ENCODE measurements at regions not wholly inside any gene's neighbourhood (a gene's known extent, or its start where the extent isn't known, plus 50 kb on each side); places are given as distances from the start of the nearest gene placed in this dataset.

- DNase-seq (ENCODE audit: low spot score) (no peak), ATAC-seq (no peak)
These were observed 76.7 kb upstream of the RAPGEF4 start for GRCh38 chr2:172658945-172659344.

DNA sequence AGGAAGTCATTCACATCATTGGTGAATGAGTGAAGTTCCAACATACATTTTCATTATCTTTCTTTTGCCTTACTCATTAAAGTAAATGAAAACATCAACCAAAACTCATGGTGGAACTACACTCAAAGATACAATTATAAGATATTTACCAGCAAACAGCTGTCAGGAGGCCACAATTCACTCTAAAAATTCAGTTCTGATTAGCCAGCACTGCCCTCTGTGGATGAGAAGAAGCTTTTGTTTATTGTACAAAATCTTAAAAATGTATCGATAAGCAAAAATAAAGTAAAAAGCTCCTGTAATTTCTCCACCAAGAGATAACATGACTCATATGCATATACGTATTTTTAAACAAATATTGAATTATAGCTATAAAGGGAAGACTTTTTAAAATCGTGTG is 73.5 kb upstream of the RAPGEF4 start:
- ATAC-seq, result no peak

GRCh38 chr2:172664766-172665165 is 70.9 kb upstream of the RAPGEF4 start:
- DNase-seq (ENCODE audit: low spot score) (no peak), ATAC-seq (no peak)

More for the DNA sequence above, 73.5 kb upstream of the RAPGEF4 start:
- DNase-seq (ENCODE audit: low spot score), result no peak

DNA sequence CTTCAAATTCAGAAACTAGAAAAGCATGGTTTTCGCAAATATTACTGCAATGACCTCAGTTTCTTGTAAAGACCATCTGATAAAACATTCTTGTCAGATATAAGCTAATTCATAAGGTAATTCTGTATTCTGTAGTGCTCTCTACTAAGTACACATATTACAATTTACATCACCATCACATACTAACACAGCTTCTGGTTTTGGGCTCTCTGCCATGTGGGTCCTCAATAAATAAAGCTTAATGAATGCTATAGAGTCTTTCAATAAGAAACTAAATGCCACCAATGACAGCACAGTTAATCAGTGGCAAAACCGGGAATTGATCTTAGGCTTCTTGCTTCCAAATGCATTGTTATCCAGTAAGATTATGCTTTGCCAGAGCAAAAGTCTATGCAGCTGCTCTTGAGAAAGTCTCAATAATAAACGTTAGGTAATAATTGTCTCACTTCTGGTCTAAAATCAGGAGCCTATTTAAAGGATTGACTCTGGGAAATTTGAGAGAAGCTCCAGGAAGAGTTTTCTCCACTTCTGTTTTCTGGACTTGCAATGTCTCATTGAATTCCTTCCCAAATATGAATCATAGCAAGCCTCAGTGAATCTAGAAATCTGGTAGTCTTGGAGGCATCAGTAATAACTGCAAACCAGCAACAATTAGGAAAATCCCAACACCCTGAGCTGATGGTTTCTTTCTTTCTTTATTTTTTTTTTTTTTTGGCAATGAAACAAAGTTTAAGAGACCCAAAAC is 67.9 kb upstream of the RAPGEF4 start:
- ATAC-seq (no peak), DNase-seq (ENCODE audit: low spot score) (no peak)

DNA sequence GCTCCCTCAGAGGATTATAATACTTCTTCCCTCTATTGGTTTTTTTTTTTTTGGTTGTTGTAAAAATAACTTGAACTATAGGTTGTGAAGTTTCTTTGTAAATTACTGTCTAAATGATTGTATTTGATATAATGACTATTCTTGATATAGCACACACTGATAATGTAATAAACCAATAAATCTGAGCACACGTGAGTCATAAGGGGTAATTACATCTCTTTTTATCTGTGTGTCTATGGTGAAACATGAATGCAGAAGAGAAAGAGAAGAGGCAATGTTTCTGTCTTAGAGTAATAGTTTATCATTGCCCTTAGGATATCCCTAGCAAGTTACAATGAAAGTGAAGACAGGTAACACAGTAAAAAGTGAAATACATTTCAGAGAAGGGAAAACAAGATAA is 64.1 kb upstream of the RAPGEF4 start:
- DNase-seq (ENCODE audit: low spot score) (no peak), ATAC-seq (no peak)

DNA sequence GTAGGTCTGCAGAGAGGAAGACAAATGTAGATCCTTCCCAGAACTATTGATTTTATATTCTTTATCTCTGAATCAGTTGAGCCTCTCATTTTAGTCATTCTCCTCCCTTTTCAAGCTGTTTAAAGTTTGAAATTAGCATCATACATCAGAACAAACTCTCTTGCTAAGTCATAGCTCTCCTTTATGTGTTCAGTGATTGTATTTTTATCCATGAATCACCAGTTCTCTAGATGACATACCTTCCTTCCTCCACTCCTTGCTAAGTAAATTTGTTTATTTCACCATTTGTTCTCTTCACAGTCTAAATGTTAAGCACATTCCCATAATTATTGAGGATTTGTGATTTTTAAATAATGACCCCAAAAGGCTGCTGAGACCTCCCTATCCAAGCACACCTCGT is 63.5 kb upstream of the RAPGEF4 start:
- DNase-seq (ENCODE audit: low spot score) (no peak), ATAC-seq (no peak)

DNA sequence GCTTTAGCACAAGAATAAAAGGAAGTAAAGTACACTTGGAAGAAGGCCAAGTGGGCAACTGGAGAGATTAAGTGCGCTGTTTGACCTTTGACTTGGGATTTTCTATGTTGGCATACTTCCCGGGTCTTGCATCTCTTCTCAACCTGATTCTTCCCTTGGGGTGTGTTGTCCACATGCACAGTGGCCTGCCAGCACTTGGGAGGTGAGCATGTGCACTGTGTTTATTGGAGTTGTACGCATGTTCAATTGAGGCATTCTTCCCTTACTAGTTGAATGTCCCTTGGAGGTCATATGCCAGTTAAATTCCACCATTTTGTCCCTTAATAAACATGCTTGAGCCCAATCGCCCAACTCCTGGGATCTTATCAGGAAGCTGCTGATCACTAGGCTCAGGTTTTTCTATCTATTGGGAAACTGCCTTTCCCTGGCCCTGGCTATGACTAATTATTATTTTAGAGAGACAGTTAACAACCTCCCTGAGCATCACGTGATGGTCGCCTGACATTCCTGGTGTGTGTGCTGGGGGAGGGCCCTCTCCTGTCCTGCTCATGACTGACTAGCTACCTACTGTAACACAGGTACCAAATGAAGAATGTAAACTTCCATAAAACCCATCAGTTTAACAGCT is 62.5 kb upstream of the RAPGEF4 start:
- peak; percentile 45 for ATAC-seq
- DNase-seq (ENCODE audit: low spot score), result peak; percentile 69

DNA sequence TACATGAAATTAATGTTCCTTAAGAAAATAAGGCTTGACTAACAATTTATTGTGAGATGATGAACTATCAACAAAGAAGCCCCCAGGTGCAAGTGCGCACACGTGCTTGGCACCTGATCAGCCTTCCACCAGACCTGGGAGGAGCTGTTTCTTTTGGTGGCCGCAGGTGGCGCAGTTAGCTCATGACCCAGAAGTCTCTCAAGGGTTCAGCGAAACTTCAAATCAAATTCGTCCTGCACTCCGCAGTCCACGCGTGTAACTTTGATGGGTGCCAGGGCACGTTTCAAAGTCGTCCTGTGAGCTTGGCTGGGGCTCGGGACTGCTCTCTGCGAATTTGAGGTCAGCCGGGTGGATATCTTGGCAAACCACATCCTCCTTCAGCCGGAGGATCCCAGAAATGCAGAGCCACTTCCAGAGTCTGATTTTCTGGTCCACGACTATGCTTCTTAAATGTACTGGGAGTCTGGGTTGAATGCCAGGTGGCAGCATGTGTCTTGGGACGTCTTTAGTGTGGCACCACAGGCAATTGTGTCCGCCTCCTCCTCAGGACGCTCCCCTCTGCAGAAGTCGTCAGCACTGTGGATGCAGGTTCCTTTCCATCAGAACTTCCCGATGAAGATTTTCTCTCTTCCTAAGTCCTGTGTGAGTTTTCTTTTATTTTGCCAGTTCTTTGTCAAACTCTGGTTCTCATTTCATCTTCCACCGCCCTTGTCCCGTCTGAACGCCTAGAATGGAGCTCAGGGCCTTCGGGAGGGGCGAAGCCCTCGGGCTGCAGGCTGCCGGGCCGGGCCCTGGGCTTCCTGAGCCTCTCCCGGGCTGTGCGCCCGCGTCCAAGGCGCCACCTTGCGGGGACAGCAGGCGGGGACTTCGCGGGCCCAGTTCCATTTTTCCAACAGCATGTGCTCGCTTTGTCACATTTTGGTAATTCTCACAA is 61.3 kb upstream of the RAPGEF4 start:
- ATAC-seq (peak; percentile 97), DNase-seq (ENCODE audit: low spot score) (peak; percentile 69)

DNA sequence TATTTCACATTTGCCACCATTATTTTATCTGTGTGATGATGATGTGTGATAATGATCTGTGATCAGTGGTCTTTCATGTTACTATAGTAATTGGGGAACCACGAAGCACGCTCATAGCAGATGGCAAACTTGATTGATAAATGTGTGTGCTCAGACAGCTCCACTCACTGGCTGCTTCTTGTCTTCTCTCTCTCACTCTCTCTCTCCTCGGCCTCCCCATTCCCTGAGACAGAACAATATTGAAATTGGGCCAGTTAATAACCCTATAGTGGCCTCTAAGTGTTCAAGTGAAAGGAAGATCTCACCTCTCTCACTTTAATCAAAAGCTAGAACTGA is 60.7 kb upstream of the RAPGEF4 start:
- ATAC-seq, result peak; percentile 81
- DNase-seq (ENCODE audit: low spot score), result no peak

DNA sequence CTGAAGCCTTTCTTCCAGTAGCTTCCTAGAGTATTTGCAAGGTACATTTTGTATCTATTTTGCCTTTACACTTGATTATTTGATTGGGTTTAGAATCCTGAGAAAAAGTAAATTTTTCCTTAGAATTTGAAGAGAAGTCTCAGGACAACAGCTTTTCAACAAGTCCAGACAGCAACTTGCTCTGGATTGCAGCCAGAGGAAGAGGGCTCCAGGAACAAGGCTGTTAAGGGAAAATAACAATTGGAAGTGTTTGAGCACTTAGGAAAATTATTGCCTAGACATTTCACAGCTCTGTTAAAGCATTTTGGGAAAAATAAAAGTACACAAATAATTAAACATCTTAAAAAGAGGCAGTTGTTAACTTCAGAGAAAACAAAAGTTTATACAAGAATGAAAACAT is 58.3 kb upstream of the RAPGEF4 start:
- no peak for DNase-seq (ENCODE audit: low spot score)
- no peak for ATAC-seq

- ATAC-seq (no peak), DNase-seq (ENCODE audit: low spot score) (no peak)
These were observed 55.1 kb upstream of the RAPGEF4 start for GRCh38 chr2:172680436-172681068.

DNA sequence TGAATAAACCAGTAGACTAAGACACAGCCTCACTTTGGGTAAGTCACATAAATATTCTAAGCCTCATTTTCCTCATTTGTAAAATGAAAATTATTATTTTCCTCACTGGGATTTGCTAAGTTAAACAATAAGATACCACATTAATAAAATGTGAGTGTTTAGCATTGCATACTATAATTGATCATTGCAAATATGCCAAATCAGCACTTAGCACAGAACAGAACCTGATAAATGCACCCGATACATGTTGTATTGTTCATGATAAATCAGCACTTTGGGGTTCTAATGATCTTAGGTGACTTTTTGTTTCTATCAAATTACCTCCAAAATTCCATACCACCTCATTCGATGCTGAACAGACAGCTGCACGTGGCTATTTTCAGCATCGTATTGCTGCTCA is 50.2 kb upstream of the RAPGEF4 start:
- ATAC-seq (no peak), DNase-seq (ENCODE audit: low spot score) (no peak)

Data from left lobe of liver (tissue), 2 donors.